Muscle of leg (tissue), 3 donors: ENCODE measurements at regions not wholly inside any gene's neighbourhood (a gene's known extent, or its start where the extent isn't known, plus 50 kb on each side); places are given as distances from the start of the nearest gene placed in this dataset.

Experiments
- DNase-seq: peaks from one replicate; pipeline ENCODE4 v3.0.0; 2013
- H3K27ac ChIP-seq: one replicate; pipeline ENCODE4 v1.5.1; 2013; ENCODE audit warnings: mild to moderate bottlenecking, low read length, control low read depth
- H3K27me3 ChIP-seq: one replicate; pipeline ENCODE4 v1.6.1; 2013; ENCODE audit warnings: low read length; ENCODE audit not compliant: control insufficient read depth, insufficient read depth
- H3K36me3 ChIP-seq: one replicate; pipeline ENCODE4 v1.6.1; 2013; ENCODE audit warnings: low read length; ENCODE audit not compliant: control insufficient read depth, insufficient read depth
- H3K4me1 ChIP-seq: one replicate; pipeline ENCODE4 v1.6.1; 2013; ENCODE audit warnings: low read length; ENCODE audit not compliant: control insufficient read depth, insufficient read depth
- H3K4me3 ChIP-seq: one replicate; pipeline ENCODE4 v1.5.1; 2013; ENCODE audit warnings: low read length, control low read depth
- H3K9me3 ChIP-seq: replicated peaks from 2 replicates; pipeline ENCODE4 v1.6.1; 2013; ENCODE audit warnings: low read depth, low read length; ENCODE audit not compliant: control insufficient read depth
- WGBS: methylation state at CpG from one replicate; pipeline ENCODE4 v1.1.5; 2013; ENCODE audit warnings: missing lambda C conversion rate; ENCODE audit not compliant: insufficient coverage; 5-methylcytosine and 5-hydroxymethylcytosine counted together

- H3K9me3 ChIP-seq: peaks cover 13% of the 10 kb centered on the region
- H3K27me3 ChIP-seq: no peaks in the 10 kb centered on the region
- no peak overlapping the region for H3K27ac ChIP-seq
- H3K36me3 ChIP-seq: no peaks in the 10 kb centered on the region
- no peaks in the 10 kb centered on the region for H3K4me1 ChIP-seq
- no peak overlapping the region for H3K4me3 ChIP-seq
- WGBS: no CpG with 5 or more reads among the region's 5 CpGs
- no peak for DNase-seq
Measured at GRCh38 chr11:79705648-79706047, 264.8 kb upstream of the TENM4 start.

- peaks cover 16% of the 10 kb centered on the region for H3K9me3 ChIP-seq
- H3K27me3 ChIP-seq: no peaks in the 10 kb centered on the region
- no peak for DNase-seq
- WGBS: no CpG with 5 or more reads among the region's 3 CpGs
- H3K27ac ChIP-seq: no peak overlapping the region
- no peak overlapping the region for H3K4me3 ChIP-seq
- H3K36me3 ChIP-seq: no peaks in the 10 kb centered on the region
- no peaks in the 10 kb centered on the region for H3K4me1 ChIP-seq
Measured at GRCh38 chr11:79702303-79702702, 261.5 kb upstream of the TENM4 start.

- no peak overlapping the region for H3K27ac ChIP-seq
- H3K9me3 ChIP-seq: peaks cover 14% of the 10 kb centered on the region
- H3K27me3 ChIP-seq: no peaks in the 10 kb centered on the region
- WGBS: no CpG with 5 or more reads among the region's 1 CpG
- no peaks in the 10 kb centered on the region for H3K36me3 ChIP-seq
- H3K4me3 ChIP-seq: no peak overlapping the region
- DNase-seq: no peak
- no peaks in the 10 kb centered on the region for H3K4me1 ChIP-seq
Measured at GRCh38 chr11:79699246-79699645, 258.4 kb upstream of the TENM4 start.

- no peak for DNase-seq
- Histone ChIP-seq H3K9me3 (peaks cover 14% of the 10 kb centered on the region), H3K36me3 (no peaks in the 10 kb centered on the region), H3K4me1 (no peaks in the 10 kb centered on the region), H3K4me3 (no peak overlapping the region), H3K27ac (no peak overlapping the region), H3K27me3 (no peaks in the 10 kb centered on the region)
- WGBS: 80% methylated on average over 1 of the region's 2 CpGs
Measured at GRCh38 chr11:79697905-79698304, 257.1 kb upstream of the TENM4 start.

GRCh38 chr11:79694368-79694767 lies 253.5 kb upstream of the TENM4 start:
- no peak for DNase-seq
- Histone ChIP-seq H3K9me3 (no peaks in the 10 kb centered on the region), H3K4me1 (no peaks in the 10 kb centered on the region), H3K4me3 (no peak overlapping the region), H3K27me3 (no peaks in the 10 kb centered on the region), H3K36me3 (no peaks in the 10 kb centered on the region), H3K27ac (no peak overlapping the region)
- WGBS: no CpG with 5 or more reads among the region's 1 CpG

GRCh38 chr11:79691445-79691844 lies 250.6 kb upstream of the TENM4 start:
- Histone ChIP-seq H3K9me3 (no peaks in the 10 kb centered on the region), H3K4me1 (no peaks in the 10 kb centered on the region), H3K27ac (no peak overlapping the region), H3K36me3 (no peaks in the 10 kb centered on the region), H3K4me3 (no peak overlapping the region), H3K27me3 (no peaks in the 10 kb centered on the region)
- WGBS: 100% methylated on average over 1 of the region's 2 CpGs
- no peak for DNase-seq

- no peaks in the 10 kb centered on the region for H3K4me1 ChIP-seq
- no peaks in the 10 kb centered on the region for H3K36me3 ChIP-seq
- H3K27me3 ChIP-seq: no peaks in the 10 kb centered on the region
- no peak overlapping the region for H3K27ac ChIP-seq
- no peak overlapping the region for H3K4me3 ChIP-seq
- no peak for DNase-seq
- 100% methylated on average over 2 of the region's 5 CpGs for WGBS
- H3K9me3 ChIP-seq: no peaks in the 10 kb centered on the region
Measured at GRCh38 chr11:79686703-79687419, 246.0 kb upstream of the TENM4 start.

GRCh38 chr11:79683930-79684329 lies 243.1 kb upstream of the TENM4 start:
- Histone ChIP-seq H3K27ac (no peak overlapping the region), H3K27me3 (no peaks in the 10 kb centered on the region), H3K36me3 (no peaks in the 10 kb centered on the region), H3K9me3 (no peaks in the 10 kb centered on the region), H3K4me3 (no peak overlapping the region), H3K4me1 (no peaks in the 10 kb centered on the region)
- no peak for DNase-seq
- no CpG with 5 or more reads among the region's 1 CpG for whole genome bisulfite sequencing

- Histone ChIP-seq H3K27ac (no peak overlapping the region), H3K36me3 (no peaks in the 10 kb centered on the region), H3K9me3 (no peaks in the 10 kb centered on the region), H3K4me1 (no peaks in the 10 kb centered on the region), H3K27me3 (no peaks in the 10 kb centered on the region), H3K4me3 (no peak overlapping the region)
- WGBS: no CpG with 5 or more reads among the region's 5 CpGs
- DNase-seq: no peak
Measured at GRCh38 chr11:79678780-79679452, 238.1 kb upstream of the TENM4 start.

GRCh38 chr11:79676396-79676795 lies 235.6 kb upstream of the TENM4 start:
- H3K36me3 ChIP-seq: no peaks in the 10 kb centered on the region
- no peak overlapping the region for H3K4me3 ChIP-seq
- no peaks in the 10 kb centered on the region for H3K9me3 ChIP-seq
- no peak overlapping the region for H3K27ac ChIP-seq
- no CpG with 5 or more reads among the region's 2 CpGs for WGBS
- H3K4me1 ChIP-seq: no peaks in the 10 kb centered on the region
- no peak for DNase-seq
- H3K27me3 ChIP-seq: no peaks in the 10 kb centered on the region
